HL-60 (cell line): ENCODE measurements at regions not wholly inside any gene's neighbourhood (a gene's known extent, or its start where the extent isn't known, plus 50 kb on each side); places are given as distances from the start of the nearest gene placed in this dataset.

Experiments used
- DNase-seq, 2 experiments: peaks; one replicate each; pipeline ENCODE4 v3.0.0-alpha.2; 2010 to 2020; ENCODE audit warnings: low read depth in 1 of 2, low spot score in 1 of 2
- H3K27ac ChIP-seq: fragments of 250-450 bp; sonication (Bioruptor Pico); replicated peaks from 2 replicates; pipeline ENCODE4 v1.5.1; 2020; ENCODE audit warnings: mild to moderate bottlenecking, moderate library complexity
- H3K27me3 ChIP-seq: fragments of 250-450 bp; sonication (Bioruptor Pico); 2 replicates; pipeline ENCODE4 v1.5.1; 2021; ENCODE audit warnings: mild to moderate bottlenecking, moderate library complexity; ENCODE audit not compliant: insufficient read depth, poor library complexity, severe bottlenecking
- H3K4me3 ChIP-seq: replicated peaks from 2 replicates; pipeline ENCODE4 v1.5.1; 2011; ENCODE audit warnings: mild to moderate bottlenecking, control low read depth, low read length; ENCODE audit not compliant: insufficient read depth
- CTCF ChIP-seq: IDR thresholded peaks from one replicate; pipeline ENCODE4 v1.5.1; 2011; ENCODE audit warnings: low read length, control low read depth, inconsistent platforms; ENCODE audit not compliant: insufficient read depth
- GABPA ChIP-seq: IDR thresholded peaks from 2 replicates; pipeline ENCODE4 v1.6.1; 2012; ENCODE audit warnings: low read depth
- POLR2AphosphoS5 ChIP-seq: IDR thresholded peaks from 2 replicates; pipeline ENCODE4 v1.6.1; 2012; ENCODE audit warnings: low read depth
- REST ChIP-seq: IDR thresholded peaks from 2 replicates; pipeline ENCODE4 v1.6.1; 2012; ENCODE audit warnings: low read depth; ENCODE audit not compliant: insufficient replicate concordance
- SPI1 ChIP-seq: IDR thresholded peaks from 2 replicates; pipeline ENCODE4 v1.6.1; 2012; ENCODE audit warnings: low read depth, mild to moderate bottlenecking, borderline replicate concordance

- Histone ChIP-seq H3K4me3 (no peak overlapping the region), H3K27ac (no peak overlapping the region), H3K27me3 (no peaks in the 10 kb centered on the region)
- TF ChIP-seq CTCF, result no peak
- no peak for TF ChIP-seq GABPA
- TF ChIP-seq SPI1, result no peak
- no peak for TF ChIP-seq POLR2AphosphoS5
- TF ChIP-seq REST, result no peak
- no peak for DNase-seq
These were observed 225.7 kb upstream of the TNP1 start for GRCh38 chr2:217085543-217085942.

- no peak overlapping the region for H3K4me3 ChIP-seq
- no peak overlapping the region for H3K27ac ChIP-seq
- TF ChIP-seq REST (no peak), GABPA (no peak), CTCF (no peak), SPI1 (no peak), POLR2AphosphoS5 (no peak)
- no peak for DNase-seq
- H3K27me3 ChIP-seq, result peaks cover 4% of the 10 kb centered on the region
These were observed 221.9 kb upstream of the TNP1 start for GRCh38 chr2:217081799-217082198.

GRCh38 chr2:217079165-217079564 is 219.3 kb upstream of the TNP1 start:
- H3K4me3 ChIP-seq, result no peak overlapping the region
- peaks cover 4% of the 10 kb centered on the region for H3K27me3 ChIP-seq
- TF ChIP-seq GABPA (no peak), CTCF (no peak), POLR2AphosphoS5 (no peak), REST (no peak), SPI1 (no peak)
- no peak for DNase-seq
- H3K27ac ChIP-seq, result no peak overlapping the region
